ENCODE measurements at regions not wholly inside any gene's neighbourhood (a gene's known extent, or its start where the extent isn't known, plus 50 kb on each side); places are given as distances from the start of the nearest gene placed in this dataset.

DNA sequence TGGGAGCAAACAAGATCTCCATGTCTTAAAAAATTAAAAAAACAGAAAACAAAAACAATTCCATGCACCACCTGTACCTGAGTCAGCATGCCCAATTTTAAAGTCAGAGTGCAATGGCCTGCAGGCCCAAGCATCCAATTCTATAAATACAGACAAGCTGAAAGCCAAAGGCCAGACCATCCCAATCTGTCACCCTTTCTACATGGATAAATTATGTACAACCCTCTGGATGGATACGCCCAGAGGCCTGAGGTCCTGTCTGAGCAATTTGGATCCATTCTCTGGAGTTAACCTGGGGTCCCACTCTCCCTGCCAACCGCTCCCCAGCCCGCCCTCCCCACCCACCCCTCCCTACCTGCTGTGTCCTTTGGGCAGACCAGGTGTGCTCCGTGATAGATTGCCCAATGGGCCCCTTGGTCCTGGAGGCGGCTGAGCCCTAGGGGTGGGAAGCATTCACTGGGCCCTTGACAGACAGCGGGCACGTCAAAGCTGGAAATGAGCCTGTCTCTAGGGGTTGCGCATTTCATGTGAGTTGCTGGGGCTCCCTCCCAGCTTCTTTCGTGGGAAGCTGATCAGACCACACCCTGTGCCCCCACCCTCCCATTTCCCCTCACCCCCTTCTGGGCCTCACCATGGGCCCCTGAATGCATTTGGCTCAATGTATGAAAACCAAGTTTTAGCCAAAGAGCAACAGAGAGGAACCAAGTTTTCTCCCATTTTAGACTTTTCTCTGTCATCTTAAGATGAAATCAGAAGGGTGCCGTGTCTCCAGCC is 171.3 kb downstream of the BCL11B start:
- no peak for DNase-seq

DNA sequence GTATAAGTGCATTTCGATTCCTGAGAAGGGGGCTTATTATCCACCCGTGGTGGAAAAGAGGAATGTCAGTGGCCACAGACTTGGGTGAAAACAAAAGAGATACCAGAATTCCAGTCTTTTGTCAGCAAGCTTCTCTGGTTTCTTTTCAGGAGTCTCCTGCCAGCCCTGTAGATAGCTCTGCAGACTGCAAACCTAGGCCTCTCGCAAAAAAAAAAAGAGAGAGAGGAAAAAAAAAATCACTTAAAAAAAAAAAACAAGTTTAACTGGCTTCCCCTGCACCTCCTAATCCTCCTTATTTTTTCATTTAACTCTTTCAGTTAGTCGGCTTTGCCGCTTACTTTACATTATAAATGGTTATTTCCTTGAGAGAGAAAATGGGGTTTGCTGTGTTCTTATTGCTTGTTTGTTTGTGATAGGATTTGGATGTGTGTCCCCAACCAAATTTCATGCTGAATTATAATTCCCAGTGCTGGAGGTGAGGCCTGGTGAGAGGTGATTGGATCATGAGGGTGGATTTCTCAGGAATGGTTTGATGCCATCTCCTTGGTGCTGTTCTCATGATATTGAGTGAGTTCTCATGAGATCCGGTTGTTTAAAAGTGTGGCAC is 170.0 kb downstream of the BCL11B start:
- DNase-seq: no peak

DNA sequence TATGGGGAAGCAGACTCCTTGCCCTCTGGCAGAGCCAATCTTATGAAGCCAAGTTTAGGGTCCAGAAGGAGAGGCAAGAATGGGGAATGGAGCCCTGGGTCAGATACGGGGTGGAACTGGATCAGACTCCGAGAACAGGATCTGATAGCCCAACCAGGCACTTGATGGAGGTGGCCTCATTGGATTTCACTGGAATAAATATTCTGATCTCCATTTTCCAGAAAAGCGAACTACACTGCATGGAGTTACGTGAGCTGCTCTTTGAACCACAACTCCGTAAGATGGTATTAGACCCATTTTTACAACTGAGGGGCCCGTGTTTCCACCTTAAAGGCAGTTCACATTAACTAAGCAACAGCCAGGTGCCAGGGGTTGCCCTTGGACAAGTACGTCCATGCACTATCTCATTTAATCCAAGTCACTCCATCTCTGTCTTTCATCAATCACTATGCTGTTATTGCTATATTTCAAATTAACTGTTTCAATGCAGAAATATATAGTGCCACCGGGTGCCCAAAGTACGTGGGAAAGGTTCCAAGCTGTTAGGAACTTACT is 155.2 kb downstream of the BCL11B start:
- no peak for DNase-seq

GRCh38 chr14:99117671-99118045 is 154.3 kb downstream of the BCL11B start:
- no peak for DNase-seq

GRCh38 chr14:99118046-99118721 is 153.8 kb downstream of the BCL11B start:
- DNase-seq: no peak

GRCh38 chr14:99118946-99119345 is 153.1 kb downstream of the BCL11B start:
- DNase-seq: no peak

Data from NCI-H1105 treated with DMSO at 0.1 percent for 48 hours (cell line).